Urinary bladder (tissue), 3 donors: ENCODE measurements at regions not wholly inside any gene's neighbourhood (a gene's known extent, or its start where the extent isn't known, plus 50 kb on each side); places are given as distances from the start of the nearest gene placed in this dataset.

Source experiments
- DNase-seq: peaks from one replicate; pipeline ENCODE4 v3.0.0-alpha.2; 2015; ENCODE audit errors: extremely low spot score
- H3K27ac ChIP-seq: one replicate; pipeline ENCODE4 v1.5.1; 2013; ENCODE audit warnings: low read depth, mild to moderate bottlenecking, moderate library complexity
- H3K36me3 ChIP-seq: one replicate; pipeline ENCODE4 v1.6.1; 2013; ENCODE audit warnings: mild to moderate bottlenecking, moderate library complexity; ENCODE audit not compliant: insufficient read depth
- H3K4me1 ChIP-seq: one replicate; pipeline ENCODE4 v1.6.1; 2013; ENCODE audit warnings: mild to moderate bottlenecking, moderate library complexity; ENCODE audit not compliant: insufficient read depth
- H3K4me3 ChIP-seq: one replicate; pipeline ENCODE4 v1.5.1; 2013; ENCODE audit warnings: low read depth, low read length
- WGBS: extraction: QIAGEN DNeasy Blood & Tissue Kit; methylation state at CpG from one replicate; pipeline ENCODE4 v1.1.7; 2013; 5-methylcytosine and 5-hydroxymethylcytosine counted together
- donor health status: healthy with polysubstance abuse.
- donor health status: healthy.

- H3K4me1 ChIP-seq, result no peaks in the 10 kb centered on the region
Measured at GRCh38 chr3:118075873-118076272, 958.8 kb downstream of the IGSF11 start.

GRCh38 chr3:118077332-118077731, 957.3 kb downstream of the IGSF11 start:
- no peak overlapping the region for H3K27ac ChIP-seq
- no peak for DNase-seq
- H3K4me1 ChIP-seq, result no peaks in the 10 kb centered on the region
- H3K36me3 ChIP-seq, result no peaks in the 10 kb centered on the region
- 88% methylated on average over 1 of the region's 1 CpG for WGBS
- no peak overlapping the region for H3K4me3 ChIP-seq

More at GRCh38 chr3:118075873-118076272, 958.8 kb downstream of the IGSF11 start:
- Histone ChIP-seq H3K27ac (no peak overlapping the region), H3K4me3 (no peak overlapping the region), H3K36me3 (no peaks in the 10 kb centered on the region)
- 56% methylated on average over 6 of the region's 6 CpGs for WGBS
- no peak for DNase-seq

GRCh38 chr3:118080889-118081288, 953.8 kb downstream of the IGSF11 start:
- no peak for DNase-seq
- Histone ChIP-seq H3K4me3 (no peak overlapping the region), H3K4me1 (no peaks in the 10 kb centered on the region), H3K27ac (no peak overlapping the region), H3K36me3 (no peaks in the 10 kb centered on the region)
- WGBS, result 32% methylated on average over 1 of the region's 1 CpG

- no peak for DNase-seq
- Histone ChIP-seq H3K27ac (no peak overlapping the region), H3K4me1 (no peaks in the 10 kb centered on the region), H3K4me3 (no peak overlapping the region), H3K36me3 (no peaks in the 10 kb centered on the region)
- WGBS, result 56% methylated on average over 3 of the region's 3 CpGs
Measured at GRCh38 chr3:118088696-118089095, 946.0 kb downstream of the IGSF11 start.

DNA sequence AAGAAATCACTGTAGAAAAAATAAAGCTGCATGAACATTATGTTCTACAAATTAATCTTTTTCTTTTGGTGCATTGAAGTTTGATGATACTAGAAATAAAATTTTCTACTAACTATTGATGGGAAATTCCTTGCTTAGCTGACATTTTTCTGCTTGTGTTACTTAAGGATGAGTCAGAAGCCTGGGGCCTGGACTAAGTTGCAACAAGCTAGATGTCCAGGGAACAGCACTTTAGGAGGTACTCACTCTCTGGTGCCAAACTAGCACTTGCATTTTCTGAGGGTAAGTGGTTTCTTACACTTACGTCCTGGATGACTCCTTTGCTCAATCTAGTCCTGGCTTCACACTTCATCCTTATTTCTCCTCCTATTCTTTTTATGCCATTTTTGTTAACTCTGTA, 945.1 kb downstream of the IGSF11 start:
- no peak for DNase-seq
- no peak overlapping the region for H3K4me3 ChIP-seq
- 87% methylated on average over 1 of the region's 1 CpG for WGBS
- no peak overlapping the region for H3K27ac ChIP-seq
- no peaks in the 10 kb centered on the region for H3K36me3 ChIP-seq
- H3K4me1 ChIP-seq, result no peaks in the 10 kb centered on the region

- 89% methylated on average over 2 of the region's 2 CpGs for WGBS
- no peak overlapping the region for H3K27ac ChIP-seq
- no peak overlapping the region for H3K4me3 ChIP-seq
- no peaks in the 10 kb centered on the region for H3K4me1 ChIP-seq
- H3K36me3 ChIP-seq, result peaks cover 3% of the 10 kb centered on the region
- no peak for DNase-seq
Measured at GRCh38 chr3:118097226-118097625, 937.4 kb downstream of the IGSF11 start.

- Histone ChIP-seq H3K4me3 (no peak overlapping the region), H3K27ac (no peak overlapping the region), H3K4me1 (no peaks in the 10 kb centered on the region), H3K36me3 (peaks cover 3% of the 10 kb centered on the region)
- WGBS, result 80% methylated on average over 1 of the region's 1 CpG
- DNase-seq, result no peak
Measured at GRCh38 chr3:118097660-118098059, 937.0 kb downstream of the IGSF11 start.

- 21% methylated on average over 1 of the region's 1 CpG for WGBS
- no peaks in the 10 kb centered on the region for H3K4me1 ChIP-seq
- no peak overlapping the region for H3K4me3 ChIP-seq
- DNase-seq, result no peak
- peaks cover 3% of the 10 kb centered on the region for H3K36me3 ChIP-seq
- no peak overlapping the region for H3K27ac ChIP-seq
Measured at GRCh38 chr3:118098827-118099226, 935.8 kb downstream of the IGSF11 start.

- 78% methylated on average over 2 of the region's 2 CpGs for whole genome bisulfite sequencing
- peaks cover 3% of the 10 kb centered on the region for H3K36me3 ChIP-seq
- H3K27ac ChIP-seq, result no peak overlapping the region
- no peak for DNase-seq
- no peaks in the 10 kb centered on the region for H3K4me1 ChIP-seq
- H3K4me3 ChIP-seq, result no peak overlapping the region
Measured at GRCh38 chr3:118101891-118102290, 932.8 kb downstream of the IGSF11 start.

GRCh38 chr3:118102737-118103136, 931.9 kb downstream of the IGSF11 start:
- Histone ChIP-seq H3K36me3 (no peaks in the 10 kb centered on the region), H3K4me1 (no peaks in the 10 kb centered on the region), H3K4me3 (no peak overlapping the region), H3K27ac (no peak overlapping the region)
- 84% methylated on average over 2 of the region's 2 CpGs for WGBS
- DNase-seq, result no peak

GRCh38 chr3:118108201-118108600, 926.4 kb downstream of the IGSF11 start:
- no peak overlapping the region for H3K4me3 ChIP-seq
- no peaks in the 10 kb centered on the region for H3K4me1 ChIP-seq
- DNase-seq, result no peak
- H3K36me3 ChIP-seq, result no peaks in the 10 kb centered on the region
- no peak overlapping the region for H3K27ac ChIP-seq
- WGBS, result 48% methylated on average over 2 of the region's 2 CpGs

DNA sequence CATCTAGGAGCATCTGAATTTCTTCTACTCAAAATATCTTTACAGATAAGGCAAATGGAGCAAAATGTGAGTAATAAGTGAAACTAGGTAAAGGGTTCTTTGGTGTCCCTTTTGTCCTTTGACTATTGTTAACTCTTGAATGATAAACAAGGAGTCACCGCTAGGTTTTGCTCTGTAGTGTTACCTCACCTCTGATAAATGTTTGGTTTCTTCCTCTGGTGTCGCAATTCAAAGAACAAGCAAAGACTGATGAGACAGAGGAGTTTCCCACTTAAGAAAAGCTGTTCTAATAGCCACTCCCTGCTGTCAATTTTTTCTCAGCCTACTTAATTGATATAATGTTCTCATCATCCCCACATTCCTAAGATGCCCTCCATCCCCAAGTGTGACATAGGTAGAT, 925.9 kb downstream of the IGSF11 start:
- DNase-seq, result no peak
- 89% methylated on average over 2 of the region's 2 CpGs for WGBS
- H3K4me3 ChIP-seq, result no peak overlapping the region
- no peaks in the 10 kb centered on the region for H3K4me1 ChIP-seq
- no peak overlapping the region for H3K27ac ChIP-seq
- H3K36me3 ChIP-seq, result no peaks in the 10 kb centered on the region

GRCh38 chr3:118110211-118110610, 924.4 kb downstream of the IGSF11 start:
- 89% methylated on average over 6 of the region's 6 CpGs for WGBS
- no peak overlapping the region for H3K27ac ChIP-seq
- no peaks in the 10 kb centered on the region for H3K4me1 ChIP-seq
- H3K4me3 ChIP-seq, result no peak overlapping the region
- DNase-seq, result no peak
- H3K36me3 ChIP-seq, result no peaks in the 10 kb centered on the region

DNA sequence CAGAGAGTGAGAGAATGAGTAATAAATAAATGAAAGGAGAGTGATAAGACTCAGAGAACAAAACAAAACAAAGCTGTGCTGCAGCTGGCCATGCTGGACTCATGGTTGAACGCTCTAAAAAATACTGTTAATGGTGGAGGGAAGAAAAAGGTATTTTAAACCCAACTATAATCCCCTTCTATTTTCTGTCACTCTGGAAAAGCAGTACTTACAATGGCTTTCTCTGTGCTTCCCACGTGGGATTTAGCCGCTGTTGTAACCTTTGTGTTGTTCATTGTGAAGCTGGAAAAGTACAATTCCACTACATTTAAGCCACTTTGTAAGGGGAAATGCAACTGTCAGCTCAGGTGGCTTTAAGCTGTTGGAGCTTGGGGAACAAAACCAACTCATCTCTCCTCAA, 917.7 kb downstream of the IGSF11 start:
- Histone ChIP-seq H3K4me1 (no peaks in the 10 kb centered on the region), H3K27ac (no peak overlapping the region), H3K4me3 (no peak overlapping the region), H3K36me3 (no peaks in the 10 kb centered on the region)
- no peak for DNase-seq
- WGBS, result 54% methylated on average over 3 of the region's 3 CpGs

- Histone ChIP-seq H3K4me1 (no peaks in the 10 kb centered on the region), H3K4me3 (no peak overlapping the region), H3K27ac (no peak overlapping the region), H3K36me3 (no peaks in the 10 kb centered on the region)
- 94% methylated on average over 2 of the region's 2 CpGs for WGBS
- no peak for DNase-seq
Measured at GRCh38 chr3:118126751-118127150, 907.9 kb downstream of the IGSF11 start.
